ENCODE measurements at regions not wholly inside any gene's neighbourhood (a gene's known extent, or its start where the extent isn't known, plus 50 kb on each side); places are given as distances from the start of the nearest gene placed in this dataset.

GRCh38 chr5:143889986-143890385 is 78.0 kb downstream of the HMHB1 start:
- TF ChIP-seq USF2 (IDR thresholded peaks at IDR 0.05; ENCODE audit: borderline replicate concordance, low read depth, low read length), result no peak
- TF ChIP-seq SMC3 (IDR thresholded peaks at IDR 0.05; ENCODE audit: low read depth, low read length), result no peak
- TF ChIP-seq CTCF (IDR thresholded peaks at IDR 0.05), result no peak
- no peak for TF ChIP-seq RAD21 (IDR thresholded peaks at IDR 0.05; ENCODE audit: low read length)
- TF ChIP-seq FOXM1 (IDR thresholded peaks at IDR 0.05; ENCODE audit: low read depth), result no peak
- TF ChIP-seq YY1 (IDR thresholded peaks at IDR 0.05; ENCODE audit: low read depth), result no peak
- TF ChIP-seq GATA2 (CRISPR knock-in tag; IDR thresholded peaks at IDR 0.05), result no peak
- no peak for TF ChIP-seq NFIC (IDR thresholded peaks at IDR 0.05; ENCODE audit: borderline replicate concordance)
- TF ChIP-seq TCF12 (IDR thresholded peaks at IDR 0.05), result no peak
- TF ChIP-seq NRF1 (IDR thresholded peaks at IDR 0.05; ENCODE audit: low read depth, low read length), result no peak
- TF ChIP-seq IRF3 (IDR thresholded peaks at IDR 0.05; ENCODE audit: low read depth, low read length), result no peak
- no peak for TF ChIP-seq EZH2phosphoT487 (IDR thresholded peaks at IDR 0.05; ENCODE audit: borderline replicate concordance, low read depth)
- TF ChIP-seq MAX (IDR thresholded peaks at IDR 0.05; ENCODE audit: low read depth), result no peak
